Cardiac fibroblast (primary cell): ENCODE measurements at regions not wholly inside any gene's neighbourhood (a gene's known extent, or its start where the extent isn't known, plus 50 kb on each side); places are given as distances from the start of the nearest gene placed in this dataset.

Experiments
- DNase-seq, 2 donors: peaks; one replicate each; pipeline versions ENCODE4 v3.0.0 to v3.0.0-alpha.2; 2010; ENCODE audit warnings: low read depth in 2 of 2
- H3K4me3 ChIP-seq, 2 donors: replicated peaks in 1 of 2; 1 replicate in 1 of 2; 2 replicates in 1 of 2; pipeline ENCODE4 v1.5.1; 2011; ENCODE audit warnings: low read depth in 2 of 2, low read length in 2 of 2, mild to moderate bottlenecking in 2 of 2, moderate library complexity in 1 of 2
- TF ChIP-seq, protein P1 (sequence below): IDR thresholded peaks from one replicate; pipeline ENCODE4 v1.5.1; 2011; ENCODE audit warnings: low read depth, mild to moderate bottlenecking, low read length, inconsistent platforms

DNA sequence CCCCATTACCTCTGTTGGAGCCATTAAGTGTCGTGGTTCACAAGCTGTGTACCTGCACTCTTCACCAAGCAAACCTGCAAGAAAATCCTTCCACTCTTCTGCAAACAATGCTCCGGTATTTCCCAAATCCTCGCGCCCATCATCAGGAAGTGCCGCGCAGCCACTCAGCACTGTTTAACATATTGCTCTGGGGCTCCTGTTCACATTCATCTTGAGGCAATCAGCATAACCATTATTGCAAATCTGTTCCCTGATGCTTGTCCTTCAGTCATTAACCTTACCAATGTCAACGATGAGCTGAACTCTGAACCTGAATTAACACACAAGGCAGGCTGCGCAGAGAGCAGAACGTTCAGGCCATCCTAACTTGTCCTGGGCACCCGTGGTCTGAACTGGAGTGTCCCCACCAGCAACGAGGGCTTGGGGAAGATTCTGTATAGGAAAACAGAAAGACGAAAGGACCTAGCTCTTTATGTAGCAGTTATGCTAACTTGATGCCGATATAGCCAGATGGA is 751.4 kb upstream of the AUTS2 start:
- DNase-seq: no peak
- H3K4me3 ChIP-seq: no peak overlapping the region
- TF ChIP-seq, protein P1, sequence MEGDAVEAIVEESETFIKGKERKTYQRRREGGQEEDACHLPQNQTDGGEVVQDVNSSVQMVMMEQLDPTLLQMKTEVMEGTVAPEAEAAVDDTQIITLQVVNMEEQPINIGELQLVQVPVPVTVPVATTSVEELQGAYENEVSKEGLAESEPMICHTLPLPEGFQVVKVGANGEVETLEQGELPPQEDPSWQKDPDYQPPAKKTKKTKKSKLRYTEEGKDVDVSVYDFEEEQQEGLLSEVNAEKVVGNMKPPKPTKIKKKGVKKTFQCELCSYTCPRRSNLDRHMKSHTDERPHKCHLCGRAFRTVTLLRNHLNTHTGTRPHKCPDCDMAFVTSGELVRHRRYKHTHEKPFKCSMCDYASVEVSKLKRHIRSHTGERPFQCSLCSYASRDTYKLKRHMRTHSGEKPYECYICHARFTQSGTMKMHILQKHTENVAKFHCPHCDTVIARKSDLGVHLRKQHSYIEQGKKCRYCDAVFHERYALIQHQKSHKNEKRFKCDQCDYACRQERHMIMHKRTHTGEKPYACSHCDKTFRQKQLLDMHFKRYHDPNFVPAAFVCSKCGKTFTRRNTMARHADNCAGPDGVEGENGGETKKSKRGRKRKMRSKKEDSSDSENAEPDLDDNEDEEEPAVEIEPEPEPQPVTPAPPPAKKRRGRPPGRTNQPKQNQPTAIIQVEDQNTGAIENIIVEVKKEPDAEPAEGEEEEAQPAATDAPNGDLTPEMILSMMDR: no peak

DNA sequence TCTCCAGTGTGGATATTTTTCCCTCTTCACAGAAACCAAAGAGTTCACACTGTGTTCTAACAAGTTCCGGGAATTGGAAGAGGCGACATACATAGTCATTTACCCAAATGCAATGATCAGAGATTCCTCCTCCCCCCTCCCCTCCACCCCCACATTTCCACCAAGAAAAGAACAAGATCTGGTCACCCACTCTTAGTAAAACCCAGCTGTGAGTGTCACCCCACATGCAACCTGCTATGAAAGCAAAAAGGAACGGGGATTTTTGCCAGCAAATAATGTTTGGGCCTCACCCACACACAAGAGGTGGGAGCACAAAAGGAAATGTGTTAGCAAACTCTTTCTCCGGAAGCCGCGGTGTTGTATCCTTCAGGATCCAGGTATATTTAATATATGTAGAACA is 745.0 kb upstream of the AUTS2 start:
- DNase-seq: no peak
- H3K4me3 ChIP-seq: no peak overlapping the region
- TF ChIP-seq, protein P1: no peak

DNA sequence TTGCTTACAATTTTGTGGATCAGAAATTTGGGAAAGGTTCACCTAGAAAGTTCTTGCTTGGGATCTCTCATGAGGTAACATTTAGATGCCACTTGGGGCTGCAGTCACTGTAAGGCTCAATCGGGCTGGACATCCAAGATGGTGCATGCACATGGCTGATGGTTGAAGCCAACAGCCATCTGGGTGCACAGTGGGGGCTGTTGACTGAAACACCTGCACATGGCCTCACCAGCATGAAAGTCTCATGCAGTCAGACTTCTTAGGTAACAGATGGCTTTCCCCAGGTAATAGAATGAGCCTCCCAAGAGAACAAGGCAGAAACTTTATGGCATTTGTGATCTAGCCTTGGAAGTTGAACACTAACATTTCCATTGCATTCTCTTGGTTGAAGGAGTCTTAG is 740.7 kb upstream of the AUTS2 start:
- H3K4me3 ChIP-seq: no peak overlapping the region
- TF ChIP-seq, protein P1: no peak
- no peak for DNase-seq

DNA sequence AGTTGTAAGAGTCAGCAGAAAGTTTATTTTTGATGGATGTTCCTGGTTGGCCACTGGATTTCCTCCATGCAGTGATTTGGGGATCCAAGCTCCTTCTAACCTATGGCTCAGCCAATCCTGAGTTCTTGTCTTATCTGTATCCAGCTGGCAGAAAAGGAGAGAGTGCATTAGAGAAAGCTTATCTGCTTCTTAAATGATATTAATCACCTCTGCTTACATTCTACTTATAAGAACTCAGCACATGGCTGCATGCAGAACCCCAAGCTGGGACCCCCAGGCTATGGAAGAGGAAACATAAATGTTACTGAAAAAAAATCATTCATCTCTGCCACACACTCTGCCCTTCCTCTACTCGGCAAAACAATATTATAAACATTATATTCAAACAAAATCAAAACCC is 739.8 kb upstream of the AUTS2 start:
- DNase-seq: no peak
- TF ChIP-seq, protein P1: no peak
- H3K4me3 ChIP-seq: no peak overlapping the region

DNA sequence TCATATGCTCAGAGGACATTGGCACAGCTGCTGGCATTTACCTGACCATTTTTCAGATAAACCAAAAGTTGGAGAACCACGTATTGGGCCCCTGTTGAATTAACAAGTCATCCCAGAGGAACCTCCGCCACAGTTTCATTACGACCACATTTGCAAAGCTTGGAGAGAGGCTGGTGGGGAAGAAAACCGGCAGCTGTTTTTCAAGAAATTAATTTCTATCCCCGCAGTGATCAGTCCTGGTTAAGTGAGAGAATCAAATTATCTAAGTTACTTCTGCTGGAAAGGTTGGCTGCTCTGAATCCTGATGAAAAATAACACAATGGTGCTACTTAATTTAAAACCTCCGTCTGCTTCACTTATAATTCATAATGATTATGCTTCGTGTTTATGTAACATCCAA is 737.1 kb upstream of the AUTS2 start:
- DNase-seq: no peak
- no peak overlapping the region for H3K4me3 ChIP-seq
- TF ChIP-seq, protein P1: no peak

DNA sequence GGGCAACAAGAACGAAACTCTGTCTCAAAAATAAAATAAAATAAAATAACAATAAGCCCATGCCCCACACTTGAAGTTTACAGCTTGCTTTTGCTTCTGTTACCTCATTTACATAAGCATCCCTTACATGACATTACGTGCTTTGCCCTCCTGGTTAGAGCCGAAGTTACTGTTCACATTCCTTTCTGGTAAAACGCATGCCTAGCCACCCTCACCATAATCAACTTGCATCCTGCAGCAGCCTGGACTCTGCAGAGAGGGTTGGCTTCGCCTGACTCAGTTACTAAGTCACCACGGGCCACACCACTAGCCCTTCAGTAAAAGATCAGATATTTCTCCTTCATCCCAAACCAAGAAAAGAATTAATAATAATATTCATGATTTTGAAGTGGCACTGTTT is 736.0 kb upstream of the AUTS2 start:
- H3K4me3 ChIP-seq: no peak overlapping the region
- no peak for DNase-seq
- TF ChIP-seq, protein P1: no peak

DNA sequence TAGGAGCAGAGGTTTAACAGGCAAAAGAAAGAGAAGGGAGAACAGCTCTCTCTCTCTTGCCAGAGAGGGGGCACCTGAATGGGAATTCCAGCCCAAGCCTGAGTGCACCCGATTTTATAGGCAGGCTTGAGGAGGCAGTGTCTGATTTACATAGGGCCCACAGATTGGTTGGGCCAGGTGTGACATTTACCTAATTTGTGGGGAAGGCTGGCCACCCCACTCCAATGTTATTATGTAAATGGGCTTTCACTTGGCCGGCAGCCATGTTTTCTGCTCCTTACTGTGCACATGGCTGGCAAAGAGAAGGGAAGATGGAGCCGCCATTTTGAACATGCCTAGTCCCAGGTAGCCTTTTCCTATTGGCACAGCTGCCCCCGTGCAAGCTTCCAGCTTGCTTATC is 735.5 kb upstream of the AUTS2 start:
- DNase-seq: no peak

More for the DNA sequence above, 735.5 kb upstream of the AUTS2 start:
- H3K4me3 ChIP-seq: no peak overlapping the region
- TF ChIP-seq, protein P1: no peak
